ENCODE measurements at regions not wholly inside any gene's neighbourhood (a gene's known extent, or its start where the extent isn't known, plus 50 kb on each side); places are given as distances from the start of the nearest gene placed in this dataset.

- Mint-ChIP-seq H3K27ac (no peak overlapping the region), H3K4me3 (no peak overlapping the region)
- intact Hi-C loops (cut with micrococcal nuclease): no loop called here
These were observed 332.1 kb downstream of the ASMT start for GRCh38 chrX:1946974-1947373.

More at GRCh38 chrX:1946974-1947373, 332.1 kb downstream of the ASMT start:
- H3K27me3 Mint-ChIP-seq (ENCODE audit: low read depth in 3 of 3): peaks cover 0 to 7% (median 0%) of the 10 kb centered on the region in 3 donors
- no peak for TF ChIP-seq CTCF (IDR thresholded peaks at IDR 0.05)
- WGBS (ENCODE audit: insufficient coverage): 100% methylated on average over 9 of the region's 9 CpGs
- Histone ChIP-seq H3K4me2 (replicated peaks; ENCODE audit: extremely low read depth, low read length, poor library complexity, severe bottlenecking) (no peak overlapping the region), H3K9ac (ENCODE audit: insufficient read depth, low read length, poor library complexity, severe bottlenecking) (no peak overlapping the region), H3K36me3 (replicated peaks in 1 of 2; ENCODE audit: control insufficient read depth in 1 of 2, insufficient read depth in 2 of 2, low read length in 2 of 2) (no peaks in the 10 kb centered on the region), H3K27me3 (ENCODE audit: control insufficient read depth in 2 of 2, insufficient read depth in 2 of 2, low read length in 2 of 2) (no peaks in the 10 kb centered on the region), H3K9me3 (replicated peaks in 1 of 2; ENCODE audit: control insufficient read depth in 1 of 2, insufficient read depth in 1 of 2, low read length in 2 of 2) (no peaks in the 10 kb centered on the region), H3K79me2 (ENCODE audit: insufficient read depth, low read length) (no peaks in the 10 kb centered on the region), H2AFZ (ENCODE audit: insufficient read depth, low read depth, low read length, poor library complexity, severe bottlenecking) (no peak overlapping the region), H3K27ac (ENCODE audit: low read depth in 1 of 2, low read length in 2 of 2) (no peak overlapping the region), H3K4me1 (ENCODE audit: control insufficient read depth in 1 of 2, insufficient read depth in 2 of 2, low read length in 2 of 2) (no peaks in the 10 kb centered on the region), H3K4me3 (replicated peaks in 1 of 3; ENCODE audit: low read depth in 2 of 3, low read length in 3 of 3) (no peak overlapping the region), H4K20me1 (ENCODE audit: insufficient read depth, low read length) (no peaks in the 10 kb centered on the region)
- H3K36me3 Mint-ChIP-seq: no peaks in the 10 kb centered on the region
- H3K4me1 Mint-ChIP-seq: no peaks in the 10 kb centered on the region
- peaks cover 0 to 2% (median 0%) of the 10 kb centered on the region in 7 donors for H3K9me3 Mint-ChIP-seq
- DNase-seq: no peak

Measured in CD14-positive monocyte (primary cell).